Right renal cortex interstitium (tissue), 3 donors: ENCODE measurements at regions not wholly inside any gene's neighbourhood (a gene's known extent, or its start where the extent isn't known, plus 50 kb on each side); places are given as distances from the start of the nearest gene placed in this dataset.

Source experiments
- DNase-seq, 3 donors: peaks; one replicate each; pipeline ENCODE4 v3.0.0-alpha.2; 2013; ENCODE audit warnings: low read depth in 3 of 3, low spot score in 2 of 3

GRCh38 chr2:177340158-177340557 lies 52.4 kb upstream of the AGPS start:
- DNase-seq: no peak

GRCh38 chr2:177342736-177343135 lies 49.8 kb upstream of the AGPS start:
- DNase-seq: no peak
